Keratinocyte (primary cell): ENCODE measurements at regions not wholly inside any gene's neighbourhood (a gene's known extent, or its start where the extent isn't known, plus 50 kb on each side); places are given as distances from the start of the nearest gene placed in this dataset.

Experiments
- DNase-seq: peaks from one replicate; pipeline ENCODE4 v3.0.0-alpha.2; 2011; ENCODE audit warnings: low read depth, missing footprints, low spot score
- FAIRE-seq: peaks from 2 replicates; lab custom pipeline; 2011; peaks lifted over from hg19 to GRCh38; lab: Jason Lieb, UNC
- H2AFZ ChIP-seq: 2 replicates; pipeline ENCODE4 v1.6.0; 2012; ENCODE audit warnings: low read length, control low read depth, inconsistent platforms; ENCODE audit not compliant: control insufficient read depth
- H3K27ac ChIP-seq: 2 replicates; pipeline ENCODE4 v1.5.1; 2011; ENCODE audit warnings: low read length; ENCODE audit not compliant: control insufficient read depth, insufficient read depth
- H3K27me3 ChIP-seq: 3 replicates; pipeline ENCODE4 v1.6.0; 2011; ENCODE audit warnings: low read length; ENCODE audit not compliant: control insufficient read depth, insufficient read depth; ENCODE audit errors: extremely low read depth
- H3K36me3 ChIP-seq, 2 experiments: 2 replicates in 1 of 2; 3 replicates in 1 of 2; pipeline ENCODE4 v1.5.1; 2011; ENCODE audit warnings: low read length in 2 of 2, mild to moderate bottlenecking in 1 of 2; ENCODE audit not compliant: control insufficient read depth in 2 of 2, insufficient read depth in 2 of 2; ENCODE audit errors: extremely low read depth in 1 of 2
- H3K4me1 ChIP-seq: 3 replicates; pipeline ENCODE4 v1.5.1; 2011; ENCODE audit warnings: low read length; ENCODE audit not compliant: control insufficient read depth, insufficient read depth; ENCODE audit errors: extremely low read depth
- H3K4me2 ChIP-seq: 3 replicates; pipeline ENCODE4 v1.6.0; 2011; ENCODE audit warnings: low read depth, low read length; ENCODE audit not compliant: control insufficient read depth, insufficient read depth; ENCODE audit errors: extremely low read depth
- H3K4me3 ChIP-seq, 3 experiments: fragments of 200-600 bp in 1 of 3; sonication (generic) in 1 of 3; 2 replicates in 2 of 3; 3 replicates in 1 of 3; pipeline ENCODE4 v1.5.1; 2011 to 2016; ENCODE audit warnings: low read length in 3 of 3, mild to moderate bottlenecking in 3 of 3, control low read depth in 2 of 3, inconsistent platforms in 1 of 3, low read depth in 1 of 3, mixed read lengths in 1 of 3, mixed run types in 1 of 3, moderate library complexity in 1 of 3; ENCODE audit not compliant: control insufficient read depth in 2 of 3, insufficient read depth in 2 of 3; ENCODE audit errors: extremely low read depth in 1 of 3
- H3K79me2 ChIP-seq: 2 replicates; pipeline ENCODE4 v1.6.0; 2012; ENCODE audit warnings: low read length; ENCODE audit not compliant: control insufficient read depth, insufficient read depth
- H3K9ac ChIP-seq: 3 replicates; pipeline ENCODE4 v1.6.0; 2011; ENCODE audit warnings: low read length; ENCODE audit not compliant: control insufficient read depth, insufficient read depth; ENCODE audit errors: extremely low read depth
- H3K9me1 ChIP-seq: 3 replicates; pipeline ENCODE4 v1.6.0; 2011; ENCODE audit warnings: low read length; ENCODE audit not compliant: control insufficient read depth, insufficient read depth; ENCODE audit errors: extremely low read depth
- H3K9me3 ChIP-seq: 2 replicates; pipeline ENCODE4 v1.5.1; 2012; ENCODE audit warnings: low read depth, low read length; ENCODE audit not compliant: control insufficient read depth
- H4K20me1 ChIP-seq: 3 replicates; pipeline ENCODE4 v1.6.0; 2011; ENCODE audit warnings: low read length; ENCODE audit not compliant: control insufficient read depth, insufficient read depth; ENCODE audit errors: extremely low read depth
- EZH2 ChIP-seq: IDR thresholded peaks from one replicate; pipeline ENCODE4 v1.6.1; 2012; ENCODE audit warnings: inconsistent platforms, mild to moderate bottlenecking, low read length, moderate library complexity
- dilution Hi-C: fragments of 300-500 bp; cut with MboI; formaldehyde crosslinking; loops from one replicate; pipeline ENCODE4 v1.7.0; 2020; ENCODE audit warnings: low sequenced_read_pairs; ENCODE audit not compliant: extremely low pct_ligation_motif_present
- TF ChIP-seq, protein P1 (sequence below), 3 experiments: IDR thresholded peaks in 1 of 3; conservative IDR thresholded peaks in 1 of 3; optimal IDR thresholded peaks in 1 of 3; 2 replicates in 2 of 3; 3 replicates in 1 of 3; pipeline versions ENCODE3 to v1.5.1; 2011; ENCODE audit warnings: low read length in 3 of 3, mild to moderate bottlenecking in 3 of 3, moderate library complexity in 2 of 3, control low read depth in 1 of 3, inconsistent platforms in 1 of 3; ENCODE audit not compliant: insufficient read depth in 2 of 3; ENCODE audit errors: extremely low read depth in 1 of 3

GRCh38 chr15:36517758-36518157 lies 61.7 kb upstream of the CDIN1 start:
- Histone ChIP-seq H3K9me3 (no peaks in the 10 kb centered on the region), H3K27me3 (no peaks in the 10 kb centered on the region), H2AFZ (no peak overlapping the region), H3K4me3 (no peak overlapping the region), H3K9ac (no peak overlapping the region), H3K4me2 (no peak overlapping the region), H3K4me1 (no peaks in the 10 kb centered on the region), H3K27ac (no peak overlapping the region), H3K36me3 (no peaks in the 10 kb centered on the region), H3K79me2 (no peaks in the 10 kb centered on the region), H4K20me1 (no peaks in the 10 kb centered on the region), H3K9me1 (no peaks in the 10 kb centered on the region)
- FAIRE-seq (no peak), DNase-seq (no peak)
- dilution Hi-C loops: no loop called here
- TF ChIP-seq, protein P1, sequence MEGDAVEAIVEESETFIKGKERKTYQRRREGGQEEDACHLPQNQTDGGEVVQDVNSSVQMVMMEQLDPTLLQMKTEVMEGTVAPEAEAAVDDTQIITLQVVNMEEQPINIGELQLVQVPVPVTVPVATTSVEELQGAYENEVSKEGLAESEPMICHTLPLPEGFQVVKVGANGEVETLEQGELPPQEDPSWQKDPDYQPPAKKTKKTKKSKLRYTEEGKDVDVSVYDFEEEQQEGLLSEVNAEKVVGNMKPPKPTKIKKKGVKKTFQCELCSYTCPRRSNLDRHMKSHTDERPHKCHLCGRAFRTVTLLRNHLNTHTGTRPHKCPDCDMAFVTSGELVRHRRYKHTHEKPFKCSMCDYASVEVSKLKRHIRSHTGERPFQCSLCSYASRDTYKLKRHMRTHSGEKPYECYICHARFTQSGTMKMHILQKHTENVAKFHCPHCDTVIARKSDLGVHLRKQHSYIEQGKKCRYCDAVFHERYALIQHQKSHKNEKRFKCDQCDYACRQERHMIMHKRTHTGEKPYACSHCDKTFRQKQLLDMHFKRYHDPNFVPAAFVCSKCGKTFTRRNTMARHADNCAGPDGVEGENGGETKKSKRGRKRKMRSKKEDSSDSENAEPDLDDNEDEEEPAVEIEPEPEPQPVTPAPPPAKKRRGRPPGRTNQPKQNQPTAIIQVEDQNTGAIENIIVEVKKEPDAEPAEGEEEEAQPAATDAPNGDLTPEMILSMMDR (optimal IDR thresholded peaks at IDR 0.05 in 1 of 3, IDR thresholded peaks at IDR 0.05 in 1 of 3, conservative IDR thresholded peaks at IDR 0.05 in 1 of 3; ENCODE audit: extremely low read depth in 1 of 3, insufficient read depth in 2 of 3, low read length in 3 of 3): no peak
- TF ChIP-seq EZH2: no peak

DNA sequence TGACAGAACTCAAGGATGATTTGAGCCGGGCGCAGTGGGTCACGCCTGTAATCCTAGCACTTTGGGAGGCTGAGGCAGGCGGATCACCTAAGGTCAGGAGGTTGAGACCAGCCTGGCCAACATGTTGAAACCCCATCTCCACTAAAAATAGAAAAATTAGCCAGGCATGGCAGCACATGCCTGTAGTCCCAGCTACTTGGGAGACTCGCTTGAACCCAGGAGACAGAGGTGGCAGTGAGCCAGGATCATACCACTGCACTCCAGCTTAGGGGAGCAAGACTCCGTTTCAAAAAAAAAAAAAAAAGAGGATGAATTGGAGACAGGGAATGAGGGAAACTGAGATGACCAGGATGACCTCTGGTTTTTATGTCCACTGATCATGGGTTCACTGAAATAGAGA lies 60.4 kb upstream of the CDIN1 start:
- Histone ChIP-seq H3K4me3 (no peak overlapping the region), H3K79me2 (no peaks in the 10 kb centered on the region), H3K4me2 (no peak overlapping the region), H2AFZ (no peak overlapping the region), H3K9ac (no peak overlapping the region), H3K4me1 (no peaks in the 10 kb centered on the region), H3K27me3 (no peaks in the 10 kb centered on the region), H3K36me3 (no peaks in the 10 kb centered on the region), H4K20me1 (no peaks in the 10 kb centered on the region), H3K27ac (no peak overlapping the region), H3K9me3 (no peaks in the 10 kb centered on the region), H3K9me1 (no peaks in the 10 kb centered on the region)
- FAIRE-seq (no peak), DNase-seq (no peak)
- dilution Hi-C loops: no loop called here
- TF ChIP-seq EZH2: no peak
- TF ChIP-seq, protein P1 (optimal IDR thresholded peaks at IDR 0.05 in 1 of 3, IDR thresholded peaks at IDR 0.05 in 1 of 3, conservative IDR thresholded peaks at IDR 0.05 in 1 of 3; ENCODE audit: extremely low read depth in 1 of 3, insufficient read depth in 2 of 3, low read length in 3 of 3): no peak
